ENCODE measurements at regions not wholly inside any gene's neighbourhood (a gene's known extent, or its start where the extent isn't known, plus 50 kb on each side); places are given as distances from the start of the nearest gene placed in this dataset.

- DNase-seq: no peak
- intact Hi-C loops (cut with DNase I): loop anchor here (10.0 kb wide), 1 partner anchor 151 kb away; the partner anchor contains the start of gene ZNF608
These were observed 152.5 kb downstream of the ZNF608 start for GRCh38 chr5:124593952-124594351.

- DNase-seq: peak in 1 of 10 donors; percentile 31
- intact Hi-C loops (cut with DNase I): loop anchor here (10.0 kb wide), 1 partner anchor 152 kb away; the partner anchor contains the start of gene ZNF608
These were observed 153.5 kb downstream of the ZNF608 start for GRCh38 chr5:124592891-124593290.

GRCh38 chr5:124591583-124591982, 154.9 kb downstream of the ZNF608 start:
- intact Hi-C loops (cut with DNase I): loop anchor here (10.0 kb wide), 1 partner anchor 153 kb away; the partner anchor contains the start of gene ZNF608
- DNase-seq: no peak

GRCh38 chr5:124590686-124591085, 155.8 kb downstream of the ZNF608 start:
- intact Hi-C loops (cut with DNase I): loop anchor here (10.0 kb wide), 1 partner anchor 154 kb away; the partner anchor contains the start of gene ZNF608
- no peak for DNase-seq

- intact Hi-C loops (cut with DNase I): no loop called here
- DNase-seq: no peak
These were observed 159.2 kb downstream of the ZNF608 start for GRCh38 chr5:124587280-124587679.

- no peak for DNase-seq
- intact Hi-C loops (cut with DNase I): no loop called here
These were observed 161.3 kb downstream of the ZNF608 start for GRCh38 chr5:124584991-124585715.

- intact Hi-C loops (cut with DNase I): no loop called here
- no peak for DNase-seq
These were observed 162.7 kb downstream of the ZNF608 start for GRCh38 chr5:124583469-124584350.

GRCh38 chr5:124582561-124582840, 163.9 kb downstream of the ZNF608 start:
- no peak for DNase-seq
- intact Hi-C loops (cut with DNase I): no loop called here

GRCh38 chr5:124581738-124582560, 164.5 kb downstream of the ZNF608 start:
- intact Hi-C loops (cut with DNase I): no loop called here
- DNase-seq: no peak

- intact Hi-C loops (cut with DNase I): no loop called here
- DNase-seq: peak in 6 of 10 donors; percentile 15 to 85 (median 58)
These were observed 165.3 kb downstream of the ZNF608 start for GRCh38 chr5:124580925-124581737.

- intact Hi-C loops (cut with DNase I): no loop called here
- no peak for DNase-seq
These were observed 165.9 kb downstream of the ZNF608 start for GRCh38 chr5:124580512-124580911.

- DNase-seq: no peak
- intact Hi-C loops (cut with DNase I): no loop called here
These were observed 169.5 kb downstream of the ZNF608 start for GRCh38 chr5:124576848-124577409.

- no peak for DNase-seq
- intact Hi-C loops (cut with DNase I): loop anchor here (2.0 kb wide), 1 partner anchor 135 kb away; no protein-coding TSS in a partner anchor
These were observed 170.7 kb downstream of the ZNF608 start for GRCh38 chr5:124575725-124576124.

GRCh38 chr5:124574521-124575436, 171.7 kb downstream of the ZNF608 start:
- peak in 2 of 10 donors; percentile 19 to 56 for DNase-seq
- intact Hi-C loops (cut with DNase I): loop anchor here (2.0 kb wide), 1 partner anchor 134 kb away; no protein-coding TSS in a partner anchor

- intact Hi-C loops (cut with DNase I): no loop called here
- no peak for DNase-seq
These were observed 173.5 kb downstream of the ZNF608 start for GRCh38 chr5:124572971-124573370.

GRCh38 chr5:124570285-124571035, 176.0 kb downstream of the ZNF608 start:
- DNase-seq: no peak
- intact Hi-C loops (cut with DNase I): no loop called here

GRCh38 chr5:124566875-124567450, 179.5 kb downstream of the ZNF608 start:
- intact Hi-C loops (cut with DNase I): no loop called here
- DNase-seq: no peak
